Neural progenitor cell (in vitro differentiated cells): ENCODE measurements at regions not wholly inside any gene's neighbourhood (a gene's known extent, or its start where the extent isn't known, plus 50 kb on each side); places are given as distances from the start of the nearest gene placed in this dataset.

Source experiments
- DNase-seq: peaks from one replicate; pipeline ENCODE4 v3.0.0-alpha.2; 2016; ENCODE audit warnings: low spot score
- H2AFZ ChIP-seq: fragments of 200-600 bp; sonication (generic); replicated peaks from 2 replicates; pipeline ENCODE4 v1.6.1; 2016; ENCODE audit warnings: antibody characterized with exemption
- H3F3A ChIP-seq: fragments of 200-600 bp; sonication (generic); 2 replicates; pipeline ENCODE4 v1.6.1; 2016; ENCODE audit warnings: antibody characterized with exemption, low read depth
- H3K27ac ChIP-seq: fragments of 200-600 bp; sonication (generic); 2 replicates; pipeline ENCODE4 v1.5.1; 2016; ENCODE audit warnings: mild to moderate bottlenecking
- H3K27me3 ChIP-seq: fragments of 200-600 bp; sonication (generic); 2 replicates; pipeline ENCODE4 v1.6.1; 2016; ENCODE audit warnings: mild to moderate bottlenecking, moderate library complexity
- H3K36me3 ChIP-seq: fragments of 200-600 bp; sonication (generic); 2 replicates; pipeline ENCODE4 v1.5.1; 2016
- H3K4me1 ChIP-seq: fragments of 200-600 bp; sonication (generic); 2 replicates; pipeline ENCODE4 v1.6.1; 2016; ENCODE audit warnings: mixed run types
- H3K4me2 ChIP-seq: fragments of 200-600 bp; sonication (generic); 2 replicates; pipeline ENCODE4 v1.6.1; 2016
- H3K4me3 ChIP-seq: fragments of 200-600 bp; sonication (generic); 2 replicates; pipeline ENCODE4 v1.5.1; 2016
- H3K79me2 ChIP-seq: fragments of 200-600 bp; sonication (generic); 2 replicates; pipeline ENCODE4 v1.6.1; 2016; ENCODE audit warnings: low read depth
- H3K9ac ChIP-seq: fragments of 200-600 bp; sonication (generic); 2 replicates; pipeline ENCODE4 v1.6.1; 2016
- H3K9me3 ChIP-seq: fragments of 200-600 bp; sonication (generic); 2 replicates; pipeline ENCODE4 v1.5.1; 2016; ENCODE audit warnings: low read depth
- H4K20me1 ChIP-seq: fragments of 200-600 bp; sonication (generic); 2 replicates; pipeline ENCODE4 v1.6.1; 2016; ENCODE audit warnings: low read depth
- H3K27ac Mint-ChIP-seq: 3 replicates; pipeline ENCODE4 v1.8.0; 2021; ENCODE audit warnings: mixed read lengths
- H3K27me3 Mint-ChIP-seq: 2 replicates; pipeline ENCODE4 v1.8.0; 2022; ENCODE audit warnings: low read depth, mild to moderate bottlenecking, inconsistent platforms, moderate library complexity, mixed read lengths; ENCODE audit not compliant: insufficient read depth
- H3K36me3 Mint-ChIP-seq: 3 replicates; pipeline ENCODE4 v1.8.0; 2021; ENCODE audit warnings: mixed read lengths
- H3K4me1 Mint-ChIP-seq: 3 replicates; pipeline ENCODE4 v1.8.0; 2021; ENCODE audit warnings: mixed read lengths
- H3K4me3 Mint-ChIP-seq: 3 replicates; pipeline ENCODE4 v1.8.0; 2021; ENCODE audit warnings: mild to moderate bottlenecking, moderate library complexity, mixed read lengths
- H3K9me3 Mint-ChIP-seq: 3 replicates; pipeline ENCODE4 v1.8.0; 2020; ENCODE audit warnings: mixed read lengths
- CTCF ChIP-seq: fragments of 200-600 bp; sonication (generic); IDR thresholded peaks from 2 replicates; pipeline ENCODE4 v1.5.1; 2017; ENCODE audit warnings: antibody characterized with exemption, mild to moderate bottlenecking
- EZH2 ChIP-seq: fragments of 200-600 bp; sonication (generic); IDR thresholded peaks from 2 replicates; pipeline ENCODE4 v1.6.1; 2017; ENCODE audit warnings: antibody characterized with exemption, mild to moderate bottlenecking, moderate library complexity
- EZH2phosphoT487 ChIP-seq: fragments of 200-600 bp; sonication (generic); IDR thresholded peaks from 2 replicates; pipeline ENCODE4 v1.6.1; 2017; ENCODE audit warnings: antibody characterized with exemption

- H3K4me3 ChIP-seq: no peak overlapping the region
- H3K4me2 ChIP-seq: no peak overlapping the region
- Mint-ChIP-seq H3K4me3 (no peak overlapping the region), H3K27me3 (no peaks in the 10 kb centered on the region), H3K27ac (no peak overlapping the region), H3K9me3 (no peaks in the 10 kb centered on the region), H3K4me1 (no peaks in the 10 kb centered on the region), H3K36me3 (no peaks in the 10 kb centered on the region)
- H4K20me1 ChIP-seq: no peaks in the 10 kb centered on the region
- no peak overlapping the region for H3K27ac ChIP-seq
- DNase-seq: no peak
- peak overlapping the region; percentile 42 for H2AFZ ChIP-seq
- no peaks in the 10 kb centered on the region for H3K4me1 ChIP-seq
- H3K27me3 ChIP-seq: no peaks in the 10 kb centered on the region
- no peaks in the 10 kb centered on the region for H3K9me3 ChIP-seq
- H3F3A ChIP-seq: no peaks in the 10 kb centered on the region
- TF ChIP-seq CTCF: no peak
- no peaks in the 10 kb centered on the region for H3K36me3 ChIP-seq
- no peaks in the 10 kb centered on the region for H3K79me2 ChIP-seq
- no peak overlapping the region for H3K9ac ChIP-seq
These were observed 614.4 kb upstream of the GYPC start for GRCh38 chr2:126041391-126042047.

- no peaks in the 10 kb centered on the region for H3K4me1 Mint-ChIP-seq
These were observed 613.9 kb upstream of the GYPC start for GRCh38 chr2:126042089-126042488.

GRCh38 chr2:126048719-126049118 lies 607.2 kb upstream of the GYPC start:
- peaks cover 16% of the 10 kb centered on the region for H3K9me3 Mint-ChIP-seq
- no peaks in the 10 kb centered on the region for H3K79me2 ChIP-seq
- H4K20me1 ChIP-seq: no peaks in the 10 kb centered on the region
- no peaks in the 10 kb centered on the region for H3K27me3 ChIP-seq
- no peak overlapping the region for H3K4me3 Mint-ChIP-seq
- no peak overlapping the region for H2AFZ ChIP-seq
- no peak for DNase-seq
- H3K36me3 Mint-ChIP-seq: no peaks in the 10 kb centered on the region
- no peak overlapping the region for H3K9ac ChIP-seq
- peaks cover 6% of the 10 kb centered on the region for H3K9me3 ChIP-seq
- no peaks in the 10 kb centered on the region for H3K4me1 ChIP-seq
- no peaks in the 10 kb centered on the region for H3F3A ChIP-seq
- TF ChIP-seq EZH2phosphoT487: no peak
- no peak for TF ChIP-seq CTCF
- TF ChIP-seq EZH2: no peak
- H3K4me3 ChIP-seq: no peak overlapping the region
- no peaks in the 10 kb centered on the region for H3K27me3 Mint-ChIP-seq
- H3K27ac ChIP-seq: no peak overlapping the region
- H3K27ac Mint-ChIP-seq: no peak overlapping the region
- H3K36me3 ChIP-seq: no peaks in the 10 kb centered on the region
- no peaks in the 10 kb centered on the region for H3K4me1 Mint-ChIP-seq
- no peak overlapping the region for H3K4me2 ChIP-seq

More at GRCh38 chr2:126042089-126042488, 613.9 kb upstream of the GYPC start:
- no peaks in the 10 kb centered on the region for H3K36me3 ChIP-seq
- Mint-ChIP-seq H3K4me3 (no peak overlapping the region), H3K9me3 (no peaks in the 10 kb centered on the region), H3K27ac (no peak overlapping the region), H3K27me3 (no peaks in the 10 kb centered on the region), H3K36me3 (no peaks in the 10 kb centered on the region)
- no peak overlapping the region for H3K4me3 ChIP-seq
- no peak for DNase-seq
- no peaks in the 10 kb centered on the region for H3F3A ChIP-seq
- H2AFZ ChIP-seq: no peak overlapping the region
- no peaks in the 10 kb centered on the region for H3K9me3 ChIP-seq
- no peak overlapping the region for H3K9ac ChIP-seq
- no peaks in the 10 kb centered on the region for H3K79me2 ChIP-seq
- H3K4me1 ChIP-seq: no peaks in the 10 kb centered on the region
- TF ChIP-seq EZH2 (no peak), EZH2phosphoT487 (no peak), CTCF (no peak)
- no peaks in the 10 kb centered on the region for H3K27me3 ChIP-seq
- no peaks in the 10 kb centered on the region for H4K20me1 ChIP-seq
- H3K27ac ChIP-seq: no peak overlapping the region
- no peak overlapping the region for H3K4me2 ChIP-seq
